HG03045 (cell line): ENCODE measurements at regions not wholly inside any gene's neighbourhood (a gene's known extent, or its start where the extent isn't known, plus 50 kb on each side); places are given as distances from the start of the nearest gene placed in this dataset.

Experiments
- ATAC-seq: cut with Tn5 transposase; IDR thresholded peaks from one replicate; pipeline ENCODE4 v1.9.1; 2021; ENCODE audit warnings: mild to moderate bottlenecking, moderate library complexity; ENCODE audit not compliant: unreplicated experiment

GRCh38 chr12:66045506-66045905, 85.0 kb downstream of the LLPH start:
- no peak for ATAC-seq

DNA sequence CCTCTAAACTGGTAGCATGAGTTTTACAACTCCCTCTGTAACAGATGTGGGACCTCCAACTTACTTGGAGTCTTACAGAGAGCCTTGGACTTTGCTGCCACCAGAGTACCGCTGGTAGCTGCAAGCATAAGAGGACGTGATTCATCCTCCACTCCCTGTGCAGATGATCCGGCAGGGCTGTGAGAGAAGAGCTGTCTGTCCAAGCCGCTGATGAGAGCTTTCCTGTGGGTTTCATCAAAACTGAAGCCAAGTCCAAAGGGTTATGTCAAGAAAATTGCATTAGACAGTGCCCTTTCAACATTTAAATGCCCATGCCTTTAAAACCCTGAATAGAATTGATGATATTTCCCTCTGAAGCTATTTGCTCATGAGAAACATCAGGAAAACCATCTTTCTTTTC, 85.8 kb downstream of the LLPH start:
- ATAC-seq = no peak

DNA sequence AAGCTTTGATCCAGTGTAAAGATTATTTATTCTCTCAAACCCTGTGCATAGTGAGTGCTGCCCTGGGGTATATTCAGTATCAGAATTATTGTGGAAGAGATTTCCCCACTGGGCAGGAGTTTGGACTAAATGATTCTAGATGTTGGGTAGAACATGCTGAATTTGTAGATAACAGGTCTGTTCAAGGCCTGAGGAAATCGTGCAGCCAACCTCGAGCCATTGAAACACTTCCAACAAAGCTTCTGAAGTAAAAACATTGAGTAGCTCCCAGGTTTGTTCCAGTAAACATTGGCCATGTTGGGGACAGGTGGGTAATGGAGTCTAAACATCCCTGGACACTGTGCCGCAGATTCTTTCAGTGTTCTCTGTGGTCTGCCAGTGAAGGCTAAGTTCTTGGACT, 87.5 kb downstream of the LLPH start:
- no peak for ATAC-seq

DNA sequence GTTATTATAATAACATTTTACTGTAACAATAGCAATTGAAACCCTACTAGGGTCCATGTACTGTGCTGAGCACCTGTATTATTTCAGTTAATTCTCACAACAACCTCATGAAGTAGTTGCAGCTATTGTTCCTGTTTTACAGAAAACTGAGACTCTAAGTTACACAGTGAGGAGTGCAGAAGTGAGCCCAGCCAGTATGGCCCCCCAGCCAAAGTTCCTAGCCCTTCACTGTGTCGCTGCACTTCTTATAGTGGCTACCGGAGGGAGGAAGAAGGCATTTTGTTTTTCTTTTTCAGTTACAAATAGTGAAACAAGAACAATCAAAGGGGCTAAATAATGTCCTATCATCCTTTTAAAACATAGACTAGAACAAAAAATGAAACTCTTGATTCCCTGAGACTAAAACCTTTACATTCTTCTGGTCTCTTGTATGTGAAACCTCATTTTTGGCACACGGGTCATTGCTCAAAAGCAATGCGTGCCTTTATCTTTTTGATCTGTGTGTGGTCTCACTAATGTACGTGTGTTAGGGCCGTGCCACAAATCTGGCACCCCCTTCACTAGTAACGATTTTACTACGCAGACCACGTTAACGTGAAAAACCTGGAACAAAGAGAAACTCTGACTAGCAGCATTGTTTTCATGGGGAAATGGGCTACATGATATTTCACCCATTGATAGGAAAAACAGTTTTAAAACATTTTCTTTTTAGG, 88.7 kb downstream of the LLPH start:
- ATAC-seq = no peak

DNA sequence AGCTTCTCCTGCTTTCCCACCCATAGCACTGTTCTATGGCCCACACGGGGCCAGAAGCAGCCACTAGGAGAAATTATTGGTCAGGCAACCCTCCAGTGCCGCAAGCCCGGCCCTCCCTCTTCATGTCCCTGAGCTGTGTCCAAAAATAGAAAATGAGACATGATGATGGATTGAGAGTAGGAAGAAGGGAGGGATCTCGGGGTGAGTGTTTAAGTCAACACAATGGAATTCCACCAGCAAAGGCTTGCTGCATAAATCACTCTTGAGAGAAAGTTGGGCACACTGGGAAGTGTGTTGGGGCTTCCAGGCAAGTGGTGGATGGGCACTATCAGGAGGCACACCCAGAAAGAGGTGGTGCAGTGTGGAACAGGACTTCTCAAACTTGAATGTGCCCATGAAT, 94.2 kb downstream of the LLPH start:
- no peak for ATAC-seq

DNA sequence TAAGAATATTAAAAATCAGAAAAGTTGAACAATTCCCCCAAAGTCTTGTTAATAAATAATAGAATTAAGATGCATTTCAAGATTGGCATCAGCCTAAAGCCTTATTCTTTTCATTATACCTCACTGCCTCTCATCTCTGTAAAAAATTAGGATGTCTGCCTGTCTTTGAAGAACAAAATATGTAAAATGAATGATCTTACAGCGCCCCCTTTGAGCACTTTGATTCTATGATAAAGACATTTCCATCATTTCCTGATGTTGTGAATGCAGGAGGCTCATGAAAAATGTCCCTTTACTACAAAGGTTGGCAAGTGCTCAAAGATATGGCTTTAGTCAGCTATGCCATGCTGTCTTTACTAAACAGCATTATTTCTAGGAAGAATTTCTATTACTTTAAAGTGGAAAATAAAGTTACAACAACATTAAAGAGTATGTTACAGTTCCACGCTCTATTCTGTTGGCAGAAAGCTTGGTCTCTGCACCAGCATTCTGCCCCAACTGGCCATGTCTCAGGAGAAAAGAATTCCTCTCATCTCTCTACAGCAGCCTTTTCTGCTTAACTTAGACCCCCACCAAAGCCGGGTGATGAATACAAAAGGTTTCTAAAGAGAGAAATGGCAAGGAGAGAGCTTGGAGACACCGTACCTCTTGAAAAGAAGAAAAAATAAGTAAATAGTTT, 95.1 kb downstream of the LLPH start:
- no peak for ATAC-seq

DNA sequence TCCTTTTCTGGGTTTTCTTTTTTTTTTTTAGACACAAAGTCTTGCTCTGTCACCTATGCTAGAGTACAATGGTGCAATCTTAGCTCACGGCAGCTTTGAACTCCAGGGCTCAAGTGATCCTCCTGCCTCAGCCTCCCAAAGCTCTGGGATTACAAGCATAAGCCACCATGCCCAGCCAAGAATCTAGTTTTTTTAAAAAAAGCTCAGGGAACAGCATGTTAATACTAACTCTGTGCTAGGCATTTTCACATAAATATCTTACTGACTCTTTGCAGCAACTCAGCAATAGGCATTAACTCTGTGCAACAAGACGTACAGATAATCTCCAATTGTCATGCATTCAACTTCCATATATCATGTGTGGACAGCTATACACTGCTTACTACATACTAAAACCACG, 97.4 kb downstream of the LLPH start:
- no peak for ATAC-seq

GRCh38 chr12:66032739-66033138, 97.8 kb downstream of the LLPH start:
- ATAC-seq = no peak

- ATAC-seq = no peak
These were observed 100.3 kb downstream of the LLPH start for GRCh38 chr12:66030217-66030781.

DNA sequence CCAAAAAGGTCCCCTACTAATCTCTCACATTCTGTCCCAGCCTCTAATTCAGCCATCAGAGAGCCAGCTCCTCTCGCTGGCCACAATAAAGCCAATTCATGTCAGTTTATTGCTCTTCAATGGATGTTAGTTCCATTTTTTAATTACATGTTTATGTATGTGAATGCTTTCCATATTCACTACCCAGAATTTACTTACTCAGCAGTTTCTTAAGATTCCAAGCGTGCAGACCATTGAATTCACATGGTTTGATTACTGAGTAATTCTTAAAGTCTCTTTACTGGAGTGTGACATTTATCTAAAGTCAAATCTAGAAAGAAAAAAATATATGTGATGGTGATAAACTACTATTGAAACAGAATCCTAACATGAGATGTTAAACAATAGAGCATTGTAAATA, 102.2 kb downstream of the LLPH start:
- ATAC-seq = no peak

- no peak for ATAC-seq
These were observed 105.1 kb downstream of the LLPH start for GRCh38 chr12:66025477-66025876.

DNA sequence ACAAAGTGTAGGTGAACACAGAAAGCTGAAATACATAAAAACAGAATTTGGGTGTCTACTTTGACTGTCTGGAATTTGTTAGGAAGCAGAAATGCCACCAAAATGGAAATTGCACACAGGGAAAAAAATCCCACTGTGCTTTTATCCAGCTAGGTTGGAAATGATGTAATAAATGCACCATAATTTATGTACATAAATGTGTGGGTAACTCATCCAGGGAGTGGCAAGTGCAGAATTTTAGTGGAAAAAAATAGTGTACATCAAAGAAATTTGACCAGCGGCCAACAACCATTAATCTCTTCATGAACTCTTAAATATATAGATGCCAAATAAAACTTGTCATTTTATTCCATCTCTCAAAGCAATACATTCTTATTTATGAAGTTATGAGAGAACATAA, 105.6 kb downstream of the LLPH start:
- ATAC-seq = no peak

- ATAC-seq = no peak
These were observed 110.1 kb downstream of the LLPH start for GRCh38 chr12:66020481-66020880.

GRCh38 chr12:66017736-66018135, 112.8 kb downstream of the LLPH start:
- ATAC-seq = no peak
